Adrenal gland (tissue), 5 donors: ENCODE measurements at regions not wholly inside any gene's neighbourhood (a gene's known extent, or its start where the extent isn't known, plus 50 kb on each side); places are given as distances from the start of the nearest gene placed in this dataset.

Experiments
- POLR2A ChIP-seq, 2 donors: fragments of 450-650 bp; IDR thresholded peaks; one replicate each; pipeline ENCODE4 v1.6.1; 2017; ENCODE audit warnings: antibody characterized with exemption in 2 of 2, mild to moderate bottlenecking in 2 of 2, moderate library complexity in 1 of 2
- TF ChIP-seq, protein P1 (sequence below), 6 experiments: fragments of 450-650 bp in 4 of 6; fragments of 200-600 bp in 2 of 6; sonication (generic) in 1 of 6; IDR thresholded peaks; 1 replicate in 5 of 6; 2 replicates in 1 of 6; pipeline versions ENCODE4 v1.5.1 to v1.8.0; 2016 to 2021; ENCODE audit warnings: antibody characterized with exemption in 6 of 6, mild to moderate bottlenecking in 2 of 6, moderate library complexity in 1 of 6
- donor health status: DM: no; HTN: no; CAD: no.

DNA sequence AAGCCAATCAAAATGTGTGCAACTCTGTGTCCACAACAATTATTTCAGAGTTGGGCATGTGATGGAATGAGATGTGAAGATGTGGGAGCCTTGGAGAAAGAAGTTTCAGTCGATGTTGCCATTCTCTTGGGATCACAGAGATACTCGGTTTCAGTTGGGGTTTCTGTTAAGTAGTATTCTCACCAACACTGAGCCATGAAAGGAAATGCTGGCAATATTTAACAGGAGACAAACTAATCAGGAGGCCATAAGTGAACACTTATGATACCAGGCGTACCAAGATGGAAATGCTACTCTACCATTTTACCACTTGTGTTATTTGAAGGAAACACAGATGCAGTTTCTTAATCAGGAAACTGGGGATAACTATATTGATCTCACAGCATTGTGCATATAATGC is 53.3 kb upstream of the NUDT7 start:
- TF ChIP-seq POLR2A (IDR thresholded peaks at IDR 0.05), result no peak
- TF ChIP-seq, protein P1, sequence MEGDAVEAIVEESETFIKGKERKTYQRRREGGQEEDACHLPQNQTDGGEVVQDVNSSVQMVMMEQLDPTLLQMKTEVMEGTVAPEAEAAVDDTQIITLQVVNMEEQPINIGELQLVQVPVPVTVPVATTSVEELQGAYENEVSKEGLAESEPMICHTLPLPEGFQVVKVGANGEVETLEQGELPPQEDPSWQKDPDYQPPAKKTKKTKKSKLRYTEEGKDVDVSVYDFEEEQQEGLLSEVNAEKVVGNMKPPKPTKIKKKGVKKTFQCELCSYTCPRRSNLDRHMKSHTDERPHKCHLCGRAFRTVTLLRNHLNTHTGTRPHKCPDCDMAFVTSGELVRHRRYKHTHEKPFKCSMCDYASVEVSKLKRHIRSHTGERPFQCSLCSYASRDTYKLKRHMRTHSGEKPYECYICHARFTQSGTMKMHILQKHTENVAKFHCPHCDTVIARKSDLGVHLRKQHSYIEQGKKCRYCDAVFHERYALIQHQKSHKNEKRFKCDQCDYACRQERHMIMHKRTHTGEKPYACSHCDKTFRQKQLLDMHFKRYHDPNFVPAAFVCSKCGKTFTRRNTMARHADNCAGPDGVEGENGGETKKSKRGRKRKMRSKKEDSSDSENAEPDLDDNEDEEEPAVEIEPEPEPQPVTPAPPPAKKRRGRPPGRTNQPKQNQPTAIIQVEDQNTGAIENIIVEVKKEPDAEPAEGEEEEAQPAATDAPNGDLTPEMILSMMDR (IDR thresholded peaks at IDR 0.05), result no peak
